ENCODE measurements at regions not wholly inside any gene's neighbourhood (a gene's known extent, or its start where the extent isn't known, plus 50 kb on each side); places are given as distances from the start of the nearest gene placed in this dataset.
"Not testable (repeated sequence)": the region's sequence is repeated elsewhere in the genome, so short reads cannot be mapped to it uniquely, and the experiment has no call there.

DNA sequence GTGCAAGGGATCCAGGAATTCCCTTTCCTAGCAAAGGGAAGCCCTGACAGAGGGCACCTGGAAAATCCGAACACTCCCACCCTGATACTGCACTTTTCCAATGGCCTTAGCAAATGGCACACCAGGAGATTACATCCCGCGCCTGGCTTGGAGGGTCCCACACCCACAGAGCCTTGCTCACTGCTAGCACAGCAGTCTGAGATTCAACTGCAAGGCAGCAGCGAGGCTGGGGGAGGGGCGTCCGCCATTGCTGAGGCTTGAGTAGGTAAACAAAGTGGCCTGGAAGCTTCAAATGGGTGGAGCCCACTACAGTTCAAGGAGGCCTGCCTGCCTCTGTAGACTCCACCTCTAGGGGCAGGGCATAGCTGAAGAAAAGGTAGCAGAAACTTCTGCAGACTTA, 888.8 kb downstream of the RPS29 start:
- not testable (repeated sequence) for FAIRE-seq

DNA sequence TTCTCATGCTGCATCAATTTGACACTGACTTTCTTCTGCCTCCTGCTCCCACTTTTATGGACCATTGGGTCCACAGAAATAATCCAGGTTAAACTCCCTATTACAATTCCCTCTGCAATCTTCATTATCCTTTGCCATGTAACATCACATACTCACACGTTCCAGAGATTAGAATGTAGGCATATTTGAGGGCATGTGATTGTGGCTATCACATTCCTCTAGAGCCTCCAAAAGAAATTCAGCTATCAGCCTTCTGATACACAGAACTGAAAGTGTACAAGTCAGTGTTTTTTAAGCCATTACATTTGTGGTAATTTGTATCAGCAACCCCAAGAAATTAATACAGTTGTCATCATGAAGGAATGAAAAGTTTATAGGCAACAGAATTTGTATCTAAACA, 892.4 kb downstream of the RPS29 start:
- FAIRE-seq = no peak

DNA sequence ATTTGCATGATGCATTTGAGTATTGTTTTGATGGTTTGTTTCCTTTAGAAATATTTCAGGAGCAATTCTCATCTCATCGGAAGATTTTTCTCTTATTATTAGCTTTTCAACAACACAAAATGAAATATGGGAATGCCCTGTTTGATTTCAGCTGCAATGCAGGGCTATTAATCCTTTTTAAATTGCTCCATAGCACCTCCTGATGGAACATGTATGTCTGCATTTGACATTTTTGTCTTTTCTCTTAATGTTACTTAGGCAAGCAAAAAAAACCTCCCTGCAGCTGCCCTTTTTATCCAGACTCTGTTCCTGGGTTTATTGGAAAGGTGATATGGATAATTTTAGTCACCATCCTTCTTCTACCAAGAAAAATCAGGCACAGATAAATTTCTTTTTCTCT, 895.8 kb downstream of the RPS29 start:
- no peak for FAIRE-seq

DNA sequence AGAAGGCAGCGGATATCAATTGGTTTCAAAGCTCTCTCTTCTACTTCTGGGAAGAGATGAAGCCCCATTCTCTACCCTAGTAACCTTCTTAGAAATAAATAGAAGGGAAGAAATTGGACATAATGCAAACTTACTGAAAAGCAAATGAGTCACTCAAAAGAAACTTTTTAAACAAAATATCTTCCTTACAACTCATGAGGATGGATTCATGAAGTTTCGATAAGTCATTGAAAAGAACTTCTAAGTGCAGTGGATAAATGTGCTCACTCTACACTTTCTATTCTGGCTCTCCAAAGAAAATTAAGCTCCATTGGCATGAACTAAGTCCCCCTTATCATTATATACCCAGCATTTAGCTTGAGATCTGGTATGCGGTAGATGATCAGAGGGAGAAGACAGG, 899.5 kb downstream of the RPS29 start:
- no peak for FAIRE-seq

DNA sequence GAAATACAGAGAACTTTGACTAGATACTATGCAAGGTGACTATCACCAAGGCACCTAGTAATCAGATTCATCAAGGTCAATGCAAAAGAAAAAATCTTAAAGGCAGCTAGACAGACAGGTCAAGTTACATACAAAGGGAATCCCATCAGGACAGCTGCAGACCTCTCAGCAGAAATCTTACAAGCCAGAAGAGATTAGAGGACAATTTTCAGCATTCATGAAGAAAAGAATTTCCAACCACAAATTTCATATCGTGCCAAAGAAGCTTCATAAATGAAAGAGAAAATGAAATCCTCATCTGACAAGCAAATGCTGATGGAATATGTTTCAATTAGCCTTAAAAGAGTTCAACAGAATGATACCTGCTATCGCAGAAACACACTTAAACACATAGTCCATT, 913.7 kb downstream of the RPS29 start:
- FAIRE-seq = no peak

DNA sequence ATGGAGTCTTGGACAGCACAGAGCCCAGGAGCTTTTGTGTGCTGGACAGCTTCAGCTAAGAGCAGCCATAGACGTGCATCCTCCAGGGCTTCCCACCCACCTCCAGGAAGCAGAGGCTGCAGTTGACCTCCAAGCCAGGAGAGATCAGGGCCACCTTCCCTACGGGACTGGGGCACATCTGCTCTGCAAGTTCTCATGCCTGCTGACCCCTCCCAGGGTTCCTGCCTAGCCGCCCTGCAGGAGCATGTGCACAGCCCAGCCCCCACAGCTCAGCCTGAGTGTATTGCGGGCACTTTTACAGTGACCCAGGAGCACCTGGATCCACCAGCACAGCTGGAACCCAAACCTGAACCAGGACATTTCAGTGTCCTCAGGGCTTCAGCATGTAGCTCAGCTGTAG, 915.2 kb downstream of the RPS29 start:
- FAIRE-seq = no peak

DNA sequence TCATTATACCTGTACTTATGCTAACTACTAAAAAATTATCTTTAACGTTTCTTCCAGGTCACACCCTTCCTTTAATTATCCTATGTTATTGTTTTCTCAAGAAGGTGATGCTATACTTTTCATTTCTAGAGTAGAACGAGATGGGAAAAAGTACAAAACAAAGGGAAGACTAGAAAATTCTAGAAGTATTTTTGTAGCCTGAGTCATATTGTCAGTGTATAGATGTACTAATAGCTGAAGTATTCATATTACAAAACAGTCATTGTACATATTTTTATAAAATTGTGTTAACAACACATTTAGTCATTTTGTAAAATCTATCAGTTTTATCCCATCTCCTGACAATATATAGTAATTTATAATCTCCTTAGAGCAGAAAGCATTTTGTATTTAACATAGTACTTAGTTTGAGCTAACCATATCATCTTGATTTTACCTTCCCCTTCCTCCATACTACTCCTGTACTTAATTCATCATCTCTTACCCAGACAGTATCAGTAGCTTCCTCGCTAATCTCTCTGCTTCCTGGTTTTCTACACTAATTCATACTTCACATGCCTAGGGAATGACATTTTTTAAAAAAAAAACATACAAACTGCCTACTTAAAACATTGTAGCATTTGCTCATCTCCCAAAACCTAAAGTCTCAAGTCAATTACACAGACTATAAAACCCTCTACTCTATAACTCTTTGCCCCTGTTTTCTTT, 920.9 kb downstream of the RPS29 start:
- FAIRE-seq = no peak

DNA sequence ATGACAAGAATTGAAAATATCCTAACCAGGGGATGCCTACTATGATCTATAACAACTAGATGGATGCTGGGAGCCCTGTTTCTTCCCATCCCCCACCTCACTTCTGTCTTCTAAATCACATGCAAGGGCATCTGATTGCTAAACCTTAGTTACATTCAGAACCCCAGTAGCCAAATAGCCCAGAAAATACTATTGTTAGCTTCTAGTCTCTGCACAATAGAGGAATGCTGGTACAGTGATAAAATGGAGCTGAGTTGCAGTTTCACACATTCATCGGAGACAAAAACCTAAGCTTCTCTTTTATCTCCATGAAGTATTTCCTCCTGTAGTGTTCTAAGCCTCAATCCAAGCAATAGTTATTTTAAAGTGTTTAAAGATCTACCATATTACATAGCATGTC, 942.9 kb downstream of the RPS29 start:
- no peak for FAIRE-seq

DNA sequence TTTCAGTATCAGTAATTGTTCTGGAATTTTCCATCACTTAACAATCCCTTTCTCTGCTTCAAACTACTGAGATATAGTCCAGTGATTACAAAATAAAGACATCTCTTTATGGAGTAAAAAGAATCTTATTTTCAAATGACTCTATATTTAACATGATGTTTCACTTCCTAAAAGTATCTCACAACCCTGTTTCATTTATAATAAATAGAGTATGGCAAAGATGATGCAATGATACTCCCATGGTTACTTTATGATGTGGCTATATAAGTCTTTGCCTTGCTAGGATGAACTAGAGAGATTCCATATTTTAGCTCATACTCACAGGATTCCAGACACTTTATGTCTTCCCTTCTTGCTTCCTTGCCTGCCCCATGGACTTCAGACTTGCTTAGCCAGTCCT, 953.5 kb upstream of the MDGA2 start:
- FAIRE-seq = no peak

DNA sequence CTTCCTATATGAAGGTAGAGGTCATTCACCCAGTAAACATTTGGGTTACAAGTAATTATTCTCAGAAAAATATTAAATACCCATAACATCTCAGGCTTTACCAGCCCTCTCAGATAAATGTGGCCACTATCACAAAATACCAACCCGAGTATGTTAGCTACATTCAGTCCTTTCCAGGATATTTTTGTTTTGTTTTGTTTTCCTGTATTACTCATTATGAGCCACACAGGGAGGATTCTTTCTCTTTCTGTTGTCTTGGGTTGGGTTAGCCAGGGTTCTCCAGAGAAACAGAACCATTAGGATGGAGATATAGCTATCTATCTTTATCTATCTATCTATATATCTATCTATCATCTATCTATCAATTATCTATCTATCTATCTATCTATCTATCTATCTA, 947.6 kb upstream of the MDGA2 start:
- no peak for FAIRE-seq

DNA sequence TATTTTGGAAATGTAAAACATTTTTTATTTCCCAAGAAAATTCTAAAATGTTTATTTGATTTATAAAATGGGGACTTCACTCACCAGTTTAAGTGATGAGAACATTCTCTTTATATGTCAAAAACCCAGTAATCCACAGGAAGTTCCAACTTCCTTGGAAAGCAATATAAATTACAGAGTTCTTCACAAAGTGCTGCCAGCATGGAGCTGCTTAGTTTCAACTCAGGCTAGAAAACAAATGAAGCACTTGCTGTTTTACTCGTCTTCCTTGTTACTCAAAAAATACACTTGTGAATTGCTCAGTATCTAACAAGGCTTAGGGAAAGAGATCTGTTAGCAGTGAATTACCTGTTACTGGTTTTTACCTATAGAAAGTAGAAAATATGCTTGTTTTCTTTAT, 942.7 kb upstream of the MDGA2 start:
- FAIRE-seq = no peak

DNA sequence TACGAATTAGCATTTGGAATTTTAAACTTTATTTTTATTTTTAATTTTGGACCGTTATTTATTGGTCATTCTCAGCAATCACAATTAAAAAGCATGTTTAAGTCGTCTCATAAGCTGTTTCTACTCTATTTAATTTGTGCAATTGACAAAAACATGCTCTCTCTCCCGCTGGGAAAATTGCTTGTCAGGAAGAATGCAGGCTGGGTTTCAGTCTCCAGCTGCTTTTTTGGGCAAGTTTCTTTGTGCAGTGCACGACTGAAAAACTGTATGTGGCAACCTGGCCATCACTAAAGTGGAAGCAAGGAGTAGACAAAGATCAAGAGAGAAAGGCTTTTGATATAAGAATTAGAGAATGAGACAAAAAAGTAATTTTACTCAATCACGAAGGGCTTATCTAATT, 941.5 kb upstream of the MDGA2 start:
- FAIRE-seq = no peak

DNA sequence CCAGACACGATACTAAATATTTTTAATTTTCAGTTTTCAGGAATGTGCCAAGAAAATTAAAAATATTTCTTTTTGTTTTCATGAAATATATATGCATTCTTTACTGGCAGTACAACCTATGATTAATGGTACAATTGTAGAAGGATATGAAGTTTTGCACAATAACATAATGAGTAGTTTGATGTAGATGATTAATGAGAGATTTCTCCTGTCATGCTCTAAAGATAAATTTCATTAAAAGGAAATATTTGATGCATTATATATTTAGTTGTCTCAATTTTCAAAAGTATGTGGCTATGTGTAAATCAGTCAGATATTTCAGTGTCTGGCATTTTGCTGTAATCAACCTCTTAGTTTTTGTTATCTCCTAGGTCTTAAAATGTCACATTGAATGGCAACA, 940.2 kb upstream of the MDGA2 start:
- FAIRE-seq = no peak

DNA sequence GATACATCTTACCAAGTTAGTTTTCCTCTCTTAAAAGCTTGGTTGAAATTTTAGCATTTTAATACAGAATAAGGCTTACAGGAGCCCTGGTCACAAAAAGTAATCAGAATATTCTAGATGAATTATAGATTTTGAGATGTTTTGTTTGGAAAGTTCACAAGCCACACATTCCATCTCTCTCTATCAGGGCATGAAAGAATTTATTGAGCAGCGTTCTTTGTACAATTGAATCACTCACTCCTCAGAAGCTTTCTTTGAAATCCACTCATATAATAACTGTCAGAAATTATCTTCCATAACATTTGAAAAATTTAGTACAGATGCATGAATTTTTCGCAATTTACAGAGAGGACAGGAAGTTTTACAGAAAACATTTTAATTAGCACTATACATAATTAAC, 938.6 kb upstream of the MDGA2 start:
- no peak for FAIRE-seq

DNA sequence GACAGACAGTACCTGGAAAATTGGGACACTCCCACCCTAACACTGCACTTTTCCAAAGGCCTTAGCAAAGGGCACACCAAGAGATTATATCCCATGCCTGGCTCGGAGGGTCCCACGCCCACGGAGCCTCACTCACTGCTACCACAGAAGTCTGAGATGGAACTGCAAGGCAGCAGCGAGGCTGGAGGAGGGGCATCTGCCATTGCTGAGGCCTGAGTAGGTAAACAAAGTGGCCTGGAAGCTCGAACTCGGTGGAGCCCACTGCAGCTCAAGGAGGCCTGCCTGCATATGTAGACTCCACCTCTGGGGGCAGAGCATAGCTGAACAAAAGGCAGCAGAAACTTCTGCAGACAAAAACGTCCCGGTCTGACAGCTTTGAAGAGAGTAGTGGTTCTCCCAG, 931.6 kb upstream of the MDGA2 start:
- FAIRE-seq = not testable (repeated sequence)

DNA sequence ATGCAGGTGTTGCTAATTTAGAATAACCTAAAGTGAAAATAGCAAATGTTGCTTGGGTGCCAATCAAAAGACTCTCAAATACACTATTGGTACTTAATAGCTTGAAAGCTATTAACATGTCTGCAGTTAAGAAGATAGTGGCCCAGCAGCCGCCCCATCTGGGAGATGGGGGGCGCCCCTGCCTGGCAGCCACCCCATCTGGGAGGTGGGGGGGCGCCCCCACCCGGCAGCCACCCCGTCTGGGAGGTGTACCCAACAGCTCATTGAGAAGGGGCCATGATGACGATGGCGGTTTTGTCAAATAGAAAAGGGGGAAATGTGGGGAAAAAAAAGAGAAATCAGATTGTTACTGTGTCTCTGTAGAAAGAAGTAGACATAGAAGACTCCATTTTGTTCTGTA, 923.1 kb upstream of the MDGA2 start:
- FAIRE-seq = no peak

DNA sequence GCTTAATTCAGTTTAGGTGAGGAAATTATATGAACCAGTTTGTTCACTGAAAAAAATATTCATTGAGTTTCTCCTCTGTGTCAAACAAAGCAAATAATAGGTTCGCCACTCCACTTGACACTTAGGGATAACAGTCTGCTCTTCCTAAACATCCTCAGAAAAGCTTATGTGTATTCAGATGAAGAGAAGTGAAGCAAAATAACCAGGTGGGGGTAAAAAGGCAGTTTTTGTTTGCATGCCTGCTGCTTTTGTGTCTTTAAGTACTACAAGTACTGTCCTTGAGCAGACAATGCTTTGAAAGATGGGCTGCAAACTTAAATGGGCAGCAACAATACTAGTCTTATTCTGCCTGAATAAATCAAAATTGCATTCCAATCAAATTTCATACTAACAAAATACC, 910.7 kb upstream of the MDGA2 start:
- FAIRE-seq = no peak

DNA sequence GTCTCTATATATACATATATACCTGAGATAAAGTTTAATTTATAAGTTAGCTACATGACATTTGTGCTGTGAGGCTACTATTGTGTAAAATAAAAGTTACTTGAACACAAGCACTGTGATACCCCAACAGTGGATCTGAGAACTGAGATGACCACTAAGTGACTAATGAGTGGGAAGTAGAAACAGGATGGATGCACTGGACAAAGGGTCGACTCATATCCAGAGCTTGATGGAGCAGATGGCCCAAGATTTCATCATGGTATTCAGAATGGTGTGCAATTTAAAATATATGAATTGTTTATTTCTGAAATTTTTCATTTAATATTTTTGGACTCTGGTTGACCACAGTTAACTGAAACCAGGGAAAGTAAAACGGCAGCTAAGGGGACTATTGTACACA, 908.6 kb upstream of the MDGA2 start:
- no peak for FAIRE-seq

DNA sequence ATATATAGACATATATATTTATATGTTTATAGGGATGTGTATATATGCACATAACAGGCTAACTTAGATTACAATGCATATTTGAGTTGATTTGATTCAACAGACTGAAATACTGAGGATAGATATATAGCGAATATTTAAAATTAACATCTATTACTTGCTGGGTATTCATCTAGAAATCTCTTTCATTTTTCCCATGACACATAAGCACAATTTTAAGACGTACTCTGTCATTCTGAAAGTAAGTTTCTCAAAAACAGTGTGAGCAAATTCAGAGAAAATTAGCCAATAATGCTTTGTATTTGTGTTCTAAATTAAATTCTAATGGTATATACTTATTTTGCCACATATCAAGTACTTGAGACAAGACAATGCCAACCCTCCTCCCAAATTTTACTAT, 907.5 kb upstream of the MDGA2 start:
- FAIRE-seq = no peak

DNA sequence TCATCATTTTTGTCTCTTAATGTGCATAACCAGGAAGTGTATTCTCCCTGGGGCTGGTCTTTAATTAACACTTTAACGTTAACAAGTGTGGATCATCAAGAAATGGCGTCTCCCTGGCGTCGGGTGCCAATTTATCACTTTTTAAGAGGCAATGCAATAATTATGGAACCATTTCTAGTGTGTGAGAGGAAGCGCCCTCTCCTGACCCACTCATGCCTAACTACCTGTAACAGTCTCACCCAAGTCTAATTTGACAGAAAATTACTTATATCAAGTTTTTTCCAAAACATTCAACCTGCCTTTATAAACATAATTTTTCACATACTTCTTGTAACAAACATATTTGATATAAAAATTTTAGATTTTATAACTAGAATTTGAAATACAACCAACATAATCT, 905.3 kb upstream of the MDGA2 start:
- no peak for FAIRE-seq

DNA sequence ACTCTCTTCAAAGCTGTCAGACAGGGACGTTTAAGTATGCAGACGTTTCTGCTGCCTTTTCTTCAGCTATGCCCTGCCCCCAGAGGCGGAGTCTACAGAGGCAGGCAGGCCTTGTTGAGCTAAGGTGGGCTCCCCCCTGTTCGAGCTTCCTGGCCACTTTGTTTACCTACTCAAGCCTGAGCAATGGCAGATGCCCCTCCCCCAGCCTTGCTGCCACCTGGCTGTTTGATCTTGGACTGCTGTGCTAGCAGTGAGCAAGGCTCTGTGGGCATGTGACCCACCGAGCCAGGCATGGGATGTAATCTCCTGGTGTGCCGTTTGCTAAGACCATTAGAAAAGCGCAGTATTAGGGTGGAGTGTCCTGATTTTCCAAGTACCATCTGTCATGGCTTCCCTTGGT, 900.4 kb upstream of the MDGA2 start:
- no peak for FAIRE-seq

DNA sequence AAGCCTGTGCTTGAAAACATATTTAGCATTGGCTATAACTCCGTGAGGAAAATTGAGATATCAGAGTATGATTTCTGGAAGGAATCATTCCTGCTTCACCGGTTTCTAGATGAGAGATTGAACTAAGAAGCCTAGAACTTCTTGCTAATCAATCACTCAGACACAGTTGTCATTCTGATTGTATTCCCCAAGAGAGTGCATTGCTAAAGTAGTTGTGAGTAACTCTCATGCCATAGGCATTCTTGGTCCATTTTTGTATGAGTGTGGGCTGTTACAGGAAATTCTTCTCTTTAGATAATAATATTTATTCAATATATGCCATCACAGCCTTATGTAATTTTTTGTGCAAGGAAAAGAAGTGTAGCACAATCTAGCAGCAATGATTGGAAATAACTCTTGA, 893.3 kb upstream of the MDGA2 start:
- no peak for FAIRE-seq

DNA sequence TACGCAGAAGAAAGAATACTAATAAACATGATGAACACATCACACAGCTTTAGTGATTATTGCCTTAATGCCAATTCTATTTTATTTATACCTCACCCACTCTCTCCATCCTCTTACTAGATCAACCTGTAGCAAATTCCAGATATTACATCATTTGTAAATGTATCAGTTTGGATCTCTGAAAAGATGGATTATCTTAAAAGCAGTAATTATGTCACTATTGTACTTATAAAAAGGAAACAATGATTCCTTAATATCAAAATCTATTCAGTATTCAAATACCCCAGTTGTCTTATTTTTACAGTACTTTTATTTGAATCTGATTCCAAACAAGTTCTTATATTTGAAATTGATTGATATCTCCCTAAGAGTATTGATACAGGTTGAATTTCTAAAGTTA, 892.8 kb upstream of the MDGA2 start:
- FAIRE-seq = no peak

DNA sequence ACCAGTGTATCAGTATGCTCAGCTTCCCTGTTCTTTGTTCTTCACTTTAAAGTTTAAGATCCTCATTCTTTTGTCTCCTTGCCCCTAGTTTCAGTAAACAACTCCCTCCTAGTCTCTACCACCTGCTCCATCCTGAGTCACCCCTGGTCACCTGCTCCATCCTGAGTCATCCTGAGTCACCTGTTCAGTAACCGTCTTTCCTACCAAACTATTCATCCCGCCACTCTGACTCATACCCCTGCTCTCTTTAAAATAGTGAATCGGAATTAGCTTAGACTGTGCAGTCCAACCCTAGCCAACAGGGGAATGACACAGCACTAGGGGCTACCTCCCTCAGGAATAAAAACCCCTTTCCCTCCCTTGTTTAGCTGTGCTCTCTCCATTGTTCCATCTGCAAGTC, 888.1 kb upstream of the MDGA2 start:
- FAIRE-seq = no peak

DNA sequence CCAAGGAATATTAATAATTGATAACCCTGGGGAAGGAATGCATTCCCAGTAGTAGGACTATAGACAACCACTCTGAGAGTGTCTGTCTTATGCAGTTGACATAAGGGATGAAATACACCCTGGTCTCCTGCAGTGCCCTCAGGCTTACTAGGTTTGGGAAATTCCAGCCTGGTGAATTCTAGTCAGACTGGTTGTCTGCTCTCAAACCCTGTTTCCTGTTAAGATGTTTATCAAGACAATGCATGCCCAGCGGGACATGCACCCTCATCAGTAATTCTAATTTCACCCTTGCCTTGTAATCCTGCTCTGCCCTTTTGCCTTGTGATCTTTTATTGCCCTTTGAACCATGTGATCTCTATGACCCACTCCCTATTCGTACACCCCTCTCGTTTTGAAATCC, 886.0 kb upstream of the MDGA2 start:
- FAIRE-seq = not testable (repeated sequence)

DNA sequence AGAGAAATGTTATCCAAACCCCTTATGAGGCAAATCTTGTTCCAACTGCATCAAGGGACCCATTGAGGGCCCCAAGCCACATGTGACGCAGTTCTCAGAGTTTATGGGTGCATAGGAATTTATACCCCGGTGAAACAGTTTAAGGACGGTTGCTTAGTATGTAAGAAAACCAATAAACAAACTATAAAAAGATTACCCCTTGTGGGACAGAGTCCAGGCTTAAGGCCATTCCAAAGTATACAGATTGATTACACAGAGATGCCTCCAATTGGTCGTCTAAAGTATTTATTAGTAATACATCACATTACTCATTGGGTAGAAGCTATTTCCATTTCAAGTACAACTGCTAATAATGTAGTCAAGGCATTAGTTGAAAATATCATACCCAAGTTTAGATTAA, 885.0 kb upstream of the MDGA2 start:
- FAIRE-seq = no peak

All from islet of Langerhans (tissue), 1 donor.